HuH-7.5 (cell line): ENCODE measurements at regions not wholly inside any gene's neighbourhood (a gene's known extent, or its start where the extent isn't known, plus 50 kb on each side); places are given as distances from the start of the nearest gene placed in this dataset.

ENCODE experiments used
- DNase-seq: peaks from one replicate; pipeline ENCODE4 v3.0.0; 2011; ENCODE audit warnings: low spot score

- DNase-seq: no peak
These were observed 255.8 kb downstream of the CYP26B1 start for GRCh38 chr2:71891719-71892422.

- DNase-seq: no peak
These were observed 256.5 kb downstream of the CYP26B1 start for GRCh38 chr2:71891155-71891554.

- no peak for DNase-seq
These were observed 257.6 kb downstream of the CYP26B1 start for GRCh38 chr2:71889759-71890684.

- DNase-seq: no peak
These were observed 258.8 kb downstream of the CYP26B1 start for GRCh38 chr2:71888751-71889445.

- DNase-seq: no peak
These were observed 260.5 kb downstream of the CYP26B1 start for GRCh38 chr2:71887196-71887595.

- no peak for DNase-seq
These were observed 261.4 kb downstream of the CYP26B1 start for GRCh38 chr2:71886241-71886640.

GRCh38 chr2:71884303-71885042 is 263.2 kb downstream of the CYP26B1 start:
- no peak for DNase-seq

- peak; percentile 88 for DNase-seq
These were observed 264.7 kb downstream of the CYP26B1 start for GRCh38 chr2:71882949-71883472.

- no peak for DNase-seq
These were observed 265.3 kb downstream of the CYP26B1 start for GRCh38 chr2:71882236-71882946.

- no peak for DNase-seq
These were observed 266.6 kb downstream of the CYP26B1 start for GRCh38 chr2:71880846-71881610.

GRCh38 chr2:71880287-71880686 is 267.4 kb downstream of the CYP26B1 start:
- DNase-seq: no peak

GRCh38 chr2:71879509-71880184 is 268.0 kb downstream of the CYP26B1 start:
- DNase-seq: no peak

GRCh38 chr2:71878626-71879508 is 268.8 kb downstream of the CYP26B1 start:
- DNase-seq: no peak

GRCh38 chr2:71877636-71878035 is 270.0 kb downstream of the CYP26B1 start:
- DNase-seq: no peak

GRCh38 chr2:71876542-71877451 is 270.9 kb downstream of the CYP26B1 start:
- no peak for DNase-seq

- no peak for DNase-seq
These were observed 275.1 kb downstream of the CYP26B1 start for GRCh38 chr2:71872466-71873051.

GRCh38 chr2:71865391-71865965 is 282.2 kb downstream of the CYP26B1 start:
- no peak for DNase-seq
